Right atrium auricular region (tissue), 2 donors: ENCODE measurements at regions not wholly inside any gene's neighbourhood (a gene's known extent, or its start where the extent isn't known, plus 50 kb on each side); places are given as distances from the start of the nearest gene placed in this dataset.

Experiments used
- DNase-seq: peaks from one replicate; pipeline ENCODE4 v3.0.0-alpha.2; 2019; ENCODE audit warnings: low spot score
- H3K27ac ChIP-seq, 2 donors: fragments of 200-600 bp; sonication (generic); 1 replicate in 1 of 2; 2 replicates in 1 of 2; pipeline ENCODE4 v1.5.1; 2016 to 2019
- H3K27me3 ChIP-seq, 2 donors: fragments of 200-600 bp; sonication (generic); one replicate each; pipeline versions ENCODE4 v1.5.1 to v1.6.0; 2017 to 2019
- H3K36me3 ChIP-seq: fragments of 200-600 bp; sonication (generic); one replicate; pipeline ENCODE4 v1.5.1; 2016
- H3K4me1 ChIP-seq, 2 donors: fragments of 200-600 bp; sonication (generic); one replicate each; pipeline versions ENCODE4 v1.5.1 to v1.6.0; 2017 to 2019
- H3K4me3 ChIP-seq, 2 donors: fragments of 200-600 bp; sonication (generic); 1 replicate in 1 of 2; 2 replicates in 1 of 2; pipeline ENCODE4 v1.5.1; 2017 to 2019; ENCODE audit warnings: mild to moderate bottlenecking in 1 of 2, moderate library complexity in 1 of 2
- H3K9me3 ChIP-seq, 2 donors: fragments of 200-600 bp; sonication (generic); one replicate each; pipeline ENCODE4 v1.5.1; 2019
- CTCF ChIP-seq, 2 donors: fragments of 200-600 bp; sonication (generic); IDR thresholded peaks; one replicate each; pipeline ENCODE4 v1.5.1; 2019; ENCODE audit warnings: antibody characterized with exemption in 2 of 2

- no peak overlapping the region for H3K4me3 ChIP-seq
- no peaks in the 10 kb centered on the region for H3K27me3 ChIP-seq
- no peak for DNase-seq
- no peaks in the 10 kb centered on the region for H3K36me3 ChIP-seq
- TF ChIP-seq CTCF (IDR thresholded peaks at IDR 0.05) = no peak
- no peaks in the 10 kb centered on the region for H3K4me1 ChIP-seq
- no peak overlapping the region for H3K27ac ChIP-seq
- H3K9me3 ChIP-seq = peaks cover 0 to 15% of the 10 kb centered on the region in 2 donors
Observed at GRCh38 chr17:36793976-36794375, 143.3 kb upstream of the LHX1 start.

- DNase-seq = no peak
- H3K4me3 ChIP-seq = no peak overlapping the region
- no peak overlapping the region for H3K27ac ChIP-seq
- no peak for TF ChIP-seq CTCF (IDR thresholded peaks at IDR 0.05)
- no peaks in the 10 kb centered on the region for H3K9me3 ChIP-seq
- H3K4me1 ChIP-seq = peaks cover 0 to 5% of the 10 kb centered on the region in 2 donors
- H3K36me3 ChIP-seq = no peaks in the 10 kb centered on the region
- H3K27me3 ChIP-seq = peaks cover 0 to 16% of the 10 kb centered on the region in 2 donors
Observed at GRCh38 chr17:36807496-36808179, 129.6 kb upstream of the LHX1 start.

GRCh38 chr17:36808180-36808661 is 129.1 kb upstream of the LHX1 start:
- no peak overlapping the region for H3K4me3 ChIP-seq

GRCh38 chr17:36812762-36813161 is 124.5 kb upstream of the LHX1 start:
- Histone ChIP-seq H3K27ac (no peak overlapping the region), H3K36me3 (no peaks in the 10 kb centered on the region), H3K9me3 (no peaks in the 10 kb centered on the region), H3K4me1 (peaks cover 0 to 5% of the 10 kb centered on the region in 2 donors), H3K4me3 (no peak overlapping the region), H3K27me3 (peaks cover 0 to 14% of the 10 kb centered on the region in 2 donors)
- TF ChIP-seq CTCF (IDR thresholded peaks at IDR 0.05) = no peak
- DNase-seq = no peak

More at GRCh38 chr17:36808180-36808661, 129.1 kb upstream of the LHX1 start:
- Histone ChIP-seq H3K27ac (no peak overlapping the region), H3K36me3 (no peaks in the 10 kb centered on the region), H3K27me3 (peaks cover 0 to 16% of the 10 kb centered on the region in 2 donors), H3K4me1 (peaks cover 0 to 5% of the 10 kb centered on the region in 2 donors), H3K9me3 (no peaks in the 10 kb centered on the region)
- no peak for DNase-seq
- TF ChIP-seq CTCF (IDR thresholded peaks at IDR 0.05) = no peak

- TF ChIP-seq CTCF (IDR thresholded peaks at IDR 0.05) = no peak
- Histone ChIP-seq H3K4me3 (no peak overlapping the region), H3K36me3 (no peaks in the 10 kb centered on the region), H3K9me3 (no peaks in the 10 kb centered on the region), H3K27ac (no peak overlapping the region), H3K27me3 (peaks cover 0 to 8% of the 10 kb centered on the region in 2 donors), H3K4me1 (peaks cover 0 to 2% of the 10 kb centered on the region in 2 donors)
- no peak for DNase-seq
Observed at GRCh38 chr17:36813357-36813756, 123.9 kb upstream of the LHX1 start.
